ENCODE measurements at regions not wholly inside any gene's neighbourhood (a gene's known extent, or its start where the extent isn't known, plus 50 kb on each side); places are given as distances from the start of the nearest gene placed in this dataset.

- no peaks in the 10 kb centered on the region for H3K4me1 ChIP-seq (ENCODE audit: control insufficient read depth, insufficient read depth, low read length)
- no peaks in the 10 kb centered on the region for H3K9me3 ChIP-seq (ENCODE audit: control insufficient read depth, insufficient read depth, low read depth, low read length)
- POLR2A ChIA-PET: no interaction called here
- no peaks in the 10 kb centered on the region for H3K36me3 ChIP-seq (ENCODE audit: control insufficient read depth in 2 of 2, insufficient read depth in 1 of 2, low read length in 2 of 2)
- CTCF ChIA-PET: no interaction called here
- TF ChIP-seq ZBTB10 (tag by site-specific recombination; IDR thresholded peaks at IDR 0.05): no peak
- no peak for TF ChIP-seq SP2 (tag by site-specific recombination; IDR thresholded peaks at IDR 0.05)
- TF ChIP-seq ZNF544 (tag by site-specific recombination; IDR thresholded peaks at IDR 0.05): no peak
- no peak for TF ChIP-seq ZNF518A (tag by site-specific recombination; conservative IDR thresholded peaks at IDR 0.05; ENCODE audit: low read depth)
- no peak overlapping the region for H3K4me3 ChIP-seq (ENCODE audit: low read depth, low read length)
- no peak overlapping the region for H3K27ac ChIP-seq (ENCODE audit: extremely low read depth, low read depth, low read length)
Measured at GRCh38 chr11:28794405-28794804, 686.2 kb downstream of the METTL15 start.

GRCh38 chr11:28793282-28793738, 685.1 kb downstream of the METTL15 start:
- Histone ChIP-seq H3K27ac (ENCODE audit: extremely low read depth, low read depth, low read length) (no peak overlapping the region), H3K36me3 (ENCODE audit: control insufficient read depth in 2 of 2, insufficient read depth in 1 of 2, low read length in 2 of 2) (no peaks in the 10 kb centered on the region), H3K4me3 (ENCODE audit: low read depth, low read length) (no peak overlapping the region), H3K9me3 (ENCODE audit: control insufficient read depth, insufficient read depth, low read depth, low read length) (no peaks in the 10 kb centered on the region), H3K4me1 (ENCODE audit: control insufficient read depth, insufficient read depth, low read length) (no peaks in the 10 kb centered on the region)
- POLR2A ChIA-PET: no interaction called here
- TF ChIP-seq ZNF18 (tag by site-specific recombination; IDR thresholded peaks at IDR 0.05): no peak
- TF ChIP-seq KLF7 (tag by site-specific recombination; IDR thresholded peaks at IDR 0.05; ENCODE audit: borderline replicate concordance): no peak
- TF ChIP-seq ZNF544 (tag by site-specific recombination; IDR thresholded peaks at IDR 0.05): no peak
- no peak for TF ChIP-seq ZNF707 (tag by site-specific recombination; IDR thresholded peaks at IDR 0.05)
- no peak for TF ChIP-seq KLF9 (tag by site-specific recombination; IDR thresholded peaks at IDR 0.05; ENCODE audit: low read depth)
- TF ChIP-seq ZNF747 (tag by site-specific recombination; IDR thresholded peaks at IDR 0.05): no peak
- TF ChIP-seq ZBTB49 (tag by site-specific recombination; IDR thresholded peaks at IDR 0.05; ENCODE audit: low read depth): no peak
- no peak for TF ChIP-seq ZNF146 (tag by site-specific recombination; IDR thresholded peaks at IDR 0.05)
- no peak for TF ChIP-seq ZNF175 (tag by site-specific recombination; IDR thresholded peaks at IDR 0.05)
- TF ChIP-seq ZNF133 (tag by site-specific recombination; IDR thresholded peaks at IDR 0.05): no peak
- no peak for TF ChIP-seq ZNF132 (tag by site-specific recombination; IDR thresholded peaks at IDR 0.05; ENCODE audit: borderline replicate concordance)
- TF ChIP-seq ZNF174 (tag by site-specific recombination; IDR thresholded peaks at IDR 0.05): no peak
- no peak for TF ChIP-seq ZNF398 (tag by site-specific recombination; IDR thresholded peaks at IDR 0.05)
- no peak for TF ChIP-seq PATZ1 (tag by site-specific recombination; IDR thresholded peaks at IDR 0.05)
- TF ChIP-seq ZNF37A (tag by site-specific recombination; IDR thresholded peaks at IDR 0.05): no peak
- TF ChIP-seq ZNF600 (tag by site-specific recombination; IDR thresholded peaks at IDR 0.05): no peak
- CTCF ChIA-PET: no interaction called here
